ENCODE measurements at regions not wholly inside any gene's neighbourhood (a gene's known extent, or its start where the extent isn't known, plus 50 kb on each side); places are given as distances from the start of the nearest gene placed in this dataset.

- TF ChIP-seq EZH2phosphoT487 (IDR thresholded peaks at IDR 0.05; ENCODE audit: insufficient read depth, low read depth) (no peak), EZH2 (IDR thresholded peaks at IDR 0.05; ENCODE audit: insufficient read depth, poor library complexity, severe bottlenecking) (no peak)
Observed at GRCh38 chr5:2869471-2869870, 118.0 kb upstream of the IRX2 start.

Measured in GM23248 (cell line).